Endothelial cell (in vitro differentiated cells): ENCODE measurements at regions not wholly inside any gene's neighbourhood (a gene's known extent, or its start where the extent isn't known, plus 50 kb on each side); places are given as distances from the start of the nearest gene placed in this dataset.

ENCODE experiments used
- DNase-seq: peaks from one replicate; pipeline ENCODE4 v3.0.0; 2021; ENCODE audit warnings: low spot score
- H3K27ac Mint-ChIP-seq: one replicate; pipeline ENCODE4 v1.8.0; 2021; ENCODE audit warnings: mixed read lengths, inconsistent platforms; ENCODE audit not compliant: unreplicated experiment
- H3K27me3 Mint-ChIP-seq: one replicate; pipeline ENCODE4 v1.8.0; 2021; ENCODE audit warnings: mild to moderate bottlenecking, moderate library complexity, mixed read lengths, inconsistent platforms; ENCODE audit not compliant: unreplicated experiment
- H3K36me3 Mint-ChIP-seq: one replicate; pipeline ENCODE4 v1.8.0; 2021; ENCODE audit warnings: mild to moderate bottlenecking, low read depth, mixed read lengths, inconsistent platforms; ENCODE audit not compliant: unreplicated experiment
- H3K4me1 Mint-ChIP-seq: one replicate; pipeline ENCODE4 v1.8.0; 2021; ENCODE audit warnings: mild to moderate bottlenecking, mixed read lengths, inconsistent platforms; ENCODE audit not compliant: unreplicated experiment
- H3K4me3 Mint-ChIP-seq: one replicate; pipeline ENCODE4 v1.8.0; 2021; ENCODE audit warnings: mild to moderate bottlenecking, mixed read lengths, inconsistent platforms; ENCODE audit not compliant: unreplicated experiment
- H3K9me3 Mint-ChIP-seq: one replicate; pipeline ENCODE4 v1.8.0; 2021; ENCODE audit warnings: mixed read lengths, inconsistent platforms; ENCODE audit not compliant: unreplicated experiment
- TF ChIP-seq, protein P1 (sequence below): fragments of 200-600 bp; sonication (generic); IDR thresholded peaks from one replicate; pipeline ENCODE4 v1.5.0; 2021; ENCODE audit warnings: antibody characterized with exemption; ENCODE audit not compliant: unreplicated experiment

DNA sequence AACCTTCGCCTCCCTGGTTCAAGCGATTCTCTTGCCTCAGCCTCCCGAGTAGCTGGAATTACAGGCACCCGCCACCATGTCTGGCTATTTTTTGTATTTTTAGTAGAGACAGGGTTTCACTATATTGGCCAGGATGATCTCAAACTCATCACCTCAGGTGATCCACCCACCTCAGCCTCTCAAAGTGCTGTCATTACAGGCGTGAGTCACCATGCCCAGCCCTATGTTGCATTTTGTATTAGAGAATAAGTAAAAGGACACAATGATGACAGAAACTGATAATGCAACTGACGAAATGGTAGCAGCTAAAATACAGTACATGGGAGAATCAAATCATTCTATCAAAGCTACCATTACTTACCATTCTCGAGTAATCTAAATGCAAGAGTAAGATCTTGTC lies 276.7 kb downstream of the DSEL start:
- H3K4me1 Mint-ChIP-seq: peaks cover 3% of the 10 kb centered on the region
- no peak overlapping the region for H3K4me3 Mint-ChIP-seq
- H3K27me3 Mint-ChIP-seq: no peaks in the 10 kb centered on the region

DNA sequence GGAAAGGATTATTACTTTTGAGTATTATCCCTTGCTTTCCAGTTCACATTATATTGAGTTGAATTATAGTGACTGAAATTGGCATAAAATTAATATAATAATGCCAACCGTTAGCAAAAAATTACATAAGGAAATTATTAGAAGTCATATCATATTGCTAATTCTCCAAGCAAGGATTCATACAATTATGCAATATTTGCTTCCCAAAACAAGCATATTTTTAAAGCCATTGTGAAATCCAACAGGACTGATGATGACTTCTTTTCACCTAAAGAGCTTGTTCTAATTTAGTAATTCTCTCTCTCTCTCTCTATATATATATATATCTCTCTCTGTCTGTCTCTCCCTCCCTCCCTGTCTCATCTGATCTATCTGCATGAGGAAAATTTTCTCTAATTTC lies 283.5 kb downstream of the DSEL start:
- TF ChIP-seq, protein P1, sequence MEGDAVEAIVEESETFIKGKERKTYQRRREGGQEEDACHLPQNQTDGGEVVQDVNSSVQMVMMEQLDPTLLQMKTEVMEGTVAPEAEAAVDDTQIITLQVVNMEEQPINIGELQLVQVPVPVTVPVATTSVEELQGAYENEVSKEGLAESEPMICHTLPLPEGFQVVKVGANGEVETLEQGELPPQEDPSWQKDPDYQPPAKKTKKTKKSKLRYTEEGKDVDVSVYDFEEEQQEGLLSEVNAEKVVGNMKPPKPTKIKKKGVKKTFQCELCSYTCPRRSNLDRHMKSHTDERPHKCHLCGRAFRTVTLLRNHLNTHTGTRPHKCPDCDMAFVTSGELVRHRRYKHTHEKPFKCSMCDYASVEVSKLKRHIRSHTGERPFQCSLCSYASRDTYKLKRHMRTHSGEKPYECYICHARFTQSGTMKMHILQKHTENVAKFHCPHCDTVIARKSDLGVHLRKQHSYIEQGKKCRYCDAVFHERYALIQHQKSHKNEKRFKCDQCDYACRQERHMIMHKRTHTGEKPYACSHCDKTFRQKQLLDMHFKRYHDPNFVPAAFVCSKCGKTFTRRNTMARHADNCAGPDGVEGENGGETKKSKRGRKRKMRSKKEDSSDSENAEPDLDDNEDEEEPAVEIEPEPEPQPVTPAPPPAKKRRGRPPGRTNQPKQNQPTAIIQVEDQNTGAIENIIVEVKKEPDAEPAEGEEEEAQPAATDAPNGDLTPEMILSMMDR: no peak
- DNase-seq: no peak
- Mint-ChIP-seq H3K4me3 (no peak overlapping the region), H3K27me3 (no peaks in the 10 kb centered on the region), H3K27ac (no peak overlapping the region), H3K36me3 (no peaks in the 10 kb centered on the region), H3K4me1 (peaks cover 4% of the 10 kb centered on the region), H3K9me3 (no peaks in the 10 kb centered on the region)

More for the DNA sequence above, 276.7 kb downstream of the DSEL start:
- no peaks in the 10 kb centered on the region for H3K36me3 Mint-ChIP-seq
- H3K27ac Mint-ChIP-seq: no peak overlapping the region
- H3K9me3 Mint-ChIP-seq: no peaks in the 10 kb centered on the region
- DNase-seq: no peak
- TF ChIP-seq, protein P1: no peak

DNA sequence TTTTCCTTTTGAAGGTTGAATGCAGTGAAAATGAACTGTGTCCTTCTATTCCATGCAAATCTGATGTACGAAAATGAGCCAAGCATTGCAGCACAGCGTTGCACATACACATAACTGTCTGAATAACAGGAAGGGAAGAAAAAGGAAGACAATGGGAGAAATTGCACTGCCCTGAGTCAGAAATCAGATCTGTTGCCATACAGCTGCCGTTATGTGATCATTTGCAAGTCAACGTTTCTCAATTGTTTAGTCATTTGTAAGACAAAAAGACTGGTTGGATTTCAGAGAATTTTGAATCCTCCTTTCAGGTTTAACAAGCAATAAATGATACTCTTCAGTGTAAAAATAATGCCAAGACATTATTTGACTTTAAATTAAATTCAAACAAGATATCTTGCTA lies 284.1 kb downstream of the DSEL start:
- no peaks in the 10 kb centered on the region for H3K27me3 Mint-ChIP-seq
- H3K4me3 Mint-ChIP-seq: no peak overlapping the region
- TF ChIP-seq, protein P1: no peak
- H3K36me3 Mint-ChIP-seq: no peaks in the 10 kb centered on the region
- no peak overlapping the region for H3K27ac Mint-ChIP-seq
- no peak for DNase-seq
- H3K9me3 Mint-ChIP-seq: no peaks in the 10 kb centered on the region
- H3K4me1 Mint-ChIP-seq: peaks cover 4% of the 10 kb centered on the region

DNA sequence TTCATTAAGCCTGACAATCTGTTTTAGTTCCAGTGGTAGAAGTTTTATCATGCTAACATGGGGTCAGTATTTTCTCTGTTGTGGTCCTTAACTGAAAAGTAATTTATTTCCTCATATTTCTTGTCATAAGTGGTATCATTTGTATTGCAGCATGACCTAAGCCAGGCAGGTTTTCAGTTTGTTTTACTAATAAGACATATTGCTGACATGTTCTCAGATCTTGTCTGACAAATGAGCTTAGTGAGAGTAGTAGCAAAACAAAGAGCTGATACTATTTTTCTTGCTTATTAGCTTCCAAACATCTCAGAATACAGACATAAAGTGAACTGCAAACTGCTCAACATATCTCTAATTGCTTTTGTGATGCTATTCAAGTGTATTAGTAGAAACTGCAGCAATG lies 293.6 kb downstream of the DSEL start:
- TF ChIP-seq, protein P1: no peak
- Mint-ChIP-seq H3K4me1 (peaks cover 9% of the 10 kb centered on the region), H3K9me3 (no peaks in the 10 kb centered on the region), H3K4me3 (no peak overlapping the region), H3K27me3 (no peaks in the 10 kb centered on the region), H3K36me3 (no peaks in the 10 kb centered on the region), H3K27ac (no peak overlapping the region)
- no peak for DNase-seq

DNA sequence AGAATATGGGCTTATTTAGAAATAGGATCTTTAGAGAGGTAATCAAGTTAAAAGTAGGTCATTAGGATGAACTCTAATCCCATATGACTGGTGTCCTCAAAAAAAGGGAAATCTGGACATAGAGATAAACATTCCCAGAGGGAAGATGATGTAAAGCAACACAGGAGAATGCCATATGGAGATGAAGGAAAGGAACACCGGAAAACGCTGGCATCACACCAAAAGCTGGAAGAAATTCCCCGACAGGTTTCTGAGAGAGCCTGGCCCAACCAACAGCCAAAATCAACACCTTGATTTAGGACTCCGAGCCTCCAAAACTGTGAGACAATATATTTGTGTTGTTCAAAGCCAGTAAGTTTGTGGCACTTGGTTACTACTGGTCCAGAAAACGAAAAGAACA lies 296.7 kb downstream of the DSEL start:
- no peaks in the 10 kb centered on the region for H3K9me3 Mint-ChIP-seq
- no peak overlapping the region for H3K4me3 Mint-ChIP-seq
- H3K27me3 Mint-ChIP-seq: no peaks in the 10 kb centered on the region
- TF ChIP-seq, protein P1: no peak
- no peak overlapping the region for H3K27ac Mint-ChIP-seq
- H3K36me3 Mint-ChIP-seq: no peaks in the 10 kb centered on the region
- H3K4me1 Mint-ChIP-seq: peaks cover 9% of the 10 kb centered on the region
- no peak for DNase-seq
